Brain microvascular endothelial cell (primary cell): ENCODE measurements at regions not wholly inside any gene's neighbourhood (a gene's known extent, or its start where the extent isn't known, plus 50 kb on each side); places are given as distances from the start of the nearest gene placed in this dataset.

Experiments used
- DNase-seq: peaks from one replicate; pipeline ENCODE4 v3.0.0-alpha.2; 2020
- H3K27ac ChIP-seq: fragments of 250-450 bp; sonication (Bioruptor Pico); 2 replicates; pipeline ENCODE4 v1.5.1; 2020; ENCODE audit warnings: mild to moderate bottlenecking, moderate library complexity
- H3K27me3 ChIP-seq: fragments of 250-450 bp; sonication (Bioruptor Pico); replicated peaks from 2 replicates; pipeline ENCODE4 v1.5.1; 2020; ENCODE audit warnings: mild to moderate bottlenecking
- H3K36me3 ChIP-seq: fragments of 250-450 bp; sonication (Bioruptor Pico); replicated peaks from 2 replicates; pipeline ENCODE4 v1.5.1; 2020; ENCODE audit warnings: mild to moderate bottlenecking
- H3K4me3 ChIP-seq: 2 replicates; pipeline ENCODE4 v1.5.1; 2011; ENCODE audit warnings: low read depth, mild to moderate bottlenecking, control low read depth, low read length, moderate library complexity
- CTCF ChIP-seq: IDR thresholded peaks from 2 replicates; pipeline ENCODE4 v1.5.1; 2011; ENCODE audit warnings: low read depth, mild to moderate bottlenecking, moderate library complexity, low read length, control low read depth, inconsistent platforms; ENCODE audit errors: missing control alignments
- in situ Hi-C: cut with HindIII; loops from 2 replicates; pipeline ENCODE4 v1.10.0; 2017; ENCODE audit warnings: low sequenced_read_pairs, low pct_ligation_motif_present

- no peaks in the 10 kb centered on the region for H3K36me3 ChIP-seq
- H3K27ac ChIP-seq = no peak overlapping the region
- TF ChIP-seq CTCF = no peak
- no peak for DNase-seq
- no peak overlapping the region for H3K4me3 ChIP-seq
- no peaks in the 10 kb centered on the region for H3K27me3 ChIP-seq
- in situ Hi-C loops = no loop called here
Observed at GRCh38 chr3:118593277-118593670, 441.4 kb downstream of the IGSF11 start.

GRCh38 chr3:118597184-118597583 is 437.5 kb downstream of the IGSF11 start:
- in situ Hi-C loops = no loop called here
- H3K36me3 ChIP-seq = no peaks in the 10 kb centered on the region
- no peak for DNase-seq
- no peaks in the 10 kb centered on the region for H3K27me3 ChIP-seq
- no peak for TF ChIP-seq CTCF
- no peak overlapping the region for H3K27ac ChIP-seq
- H3K4me3 ChIP-seq = no peak overlapping the region

- no peak overlapping the region for H3K4me3 ChIP-seq
- H3K36me3 ChIP-seq = no peaks in the 10 kb centered on the region
- TF ChIP-seq CTCF = no peak
- in situ Hi-C loops = no loop called here
- DNase-seq = no peak
- H3K27ac ChIP-seq = no peak overlapping the region
- no peaks in the 10 kb centered on the region for H3K27me3 ChIP-seq
Observed at GRCh38 chr3:118607915-118608820, 426.5 kb downstream of the IGSF11 start.

- no peaks in the 10 kb centered on the region for H3K27me3 ChIP-seq
- no peak overlapping the region for H3K4me3 ChIP-seq
- H3K27ac ChIP-seq = no peak overlapping the region
- TF ChIP-seq CTCF = no peak
- in situ Hi-C loops = no loop called here
- no peaks in the 10 kb centered on the region for H3K36me3 ChIP-seq
- DNase-seq = no peak
Observed at GRCh38 chr3:118618247-118619040, 416.2 kb downstream of the IGSF11 start.

GRCh38 chr3:118626453-118626852 is 408.2 kb downstream of the IGSF11 start:
- Histone ChIP-seq H3K4me3 (no peak overlapping the region), H3K27me3 (no peaks in the 10 kb centered on the region), H3K36me3 (no peaks in the 10 kb centered on the region), H3K27ac (no peak overlapping the region)
- in situ Hi-C loops = no loop called here
- no peak for TF ChIP-seq CTCF
- DNase-seq = no peak
